ENCODE measurements at regions not wholly inside any gene's neighbourhood (a gene's known extent, or its start where the extent isn't known, plus 50 kb on each side); places are given as distances from the start of the nearest gene placed in this dataset.
A peak's percentile ranks its signal among the peaks of the same experiment; 100 is the strongest.
"Not testable (repeated sequence)": the region's sequence is repeated elsewhere in the genome, so short reads cannot be mapped to it uniquely, and the experiment has no call there.

DNA sequence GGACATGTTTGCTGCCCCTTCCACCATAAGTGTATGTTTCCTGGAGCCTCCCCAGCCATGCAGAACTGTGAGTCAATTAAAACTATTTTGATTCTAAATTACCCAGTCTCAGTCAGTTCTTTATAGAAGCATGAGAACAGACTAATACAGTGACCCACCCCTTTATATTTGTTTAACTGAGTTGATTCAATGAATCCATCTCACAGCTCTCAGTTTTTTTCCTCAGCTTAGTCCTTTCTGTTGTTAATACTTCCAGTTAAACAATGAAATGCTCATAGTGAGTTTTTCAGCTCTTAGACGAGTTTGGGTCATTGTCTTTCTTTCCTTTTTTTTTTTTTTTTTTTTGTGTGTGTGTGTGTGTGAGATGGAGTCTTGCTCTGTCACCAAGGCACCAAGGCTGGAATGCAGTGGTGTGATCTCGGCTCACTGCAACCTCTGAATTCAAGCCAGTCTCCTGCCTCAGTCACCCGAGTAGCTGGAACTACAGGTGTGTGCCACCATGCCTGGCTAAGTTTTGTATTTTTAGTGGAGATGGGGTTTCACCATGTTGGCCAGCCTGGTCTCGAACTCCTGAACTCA, 627.4 kb downstream of the SPATA31A7 start:
- not testable (repeated sequence) for H3K9me3 Mint-ChIP-seq; H3K36me3 Mint-ChIP-seq (ENCODE audit: low read depth); H3K27me3 Mint-ChIP-seq (ENCODE audit: low read depth); H3K4me3 Mint-ChIP-seq; H3K27ac Mint-ChIP-seq; H3K4me1 Mint-ChIP-seq (ENCODE audit: low read depth)

DNA sequence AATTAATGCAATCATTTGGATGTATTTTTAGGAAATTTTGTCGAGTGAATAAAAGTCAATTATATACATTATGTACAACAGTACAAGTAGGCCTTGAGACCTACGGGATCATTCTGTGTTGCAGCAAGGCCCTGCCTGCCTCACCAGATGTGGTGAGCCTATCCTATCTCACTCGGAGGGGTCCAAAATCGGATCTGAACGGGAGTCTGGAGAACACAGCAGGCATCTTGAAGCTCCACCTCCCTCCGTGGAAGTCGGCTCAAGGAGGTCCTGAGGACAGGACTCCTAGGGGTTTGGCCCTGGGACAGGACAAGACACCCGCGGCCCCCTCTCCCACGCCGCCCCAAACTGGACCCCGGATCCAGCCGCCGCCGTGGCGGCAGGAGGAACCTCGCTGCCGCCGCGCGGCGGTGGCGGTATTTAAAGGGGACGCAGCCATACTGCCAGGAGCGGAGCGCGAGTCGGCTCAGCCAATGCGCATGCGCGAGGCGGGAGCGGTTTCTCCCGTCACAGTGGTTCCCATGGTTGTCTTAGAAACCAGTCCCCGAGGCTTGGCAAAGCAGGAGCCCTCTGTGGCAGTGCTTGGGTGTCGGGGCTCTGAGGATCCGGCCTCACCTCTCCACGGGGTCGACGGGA, 663.9 kb downstream of the SPATA31A7 start:
- H3K4me3 Mint-ChIP-seq; H3K27ac Mint-ChIP-seq; H3K9me3 Mint-ChIP-seq; H3K36me3 Mint-ChIP-seq (ENCODE audit: low read depth); H3K4me1 Mint-ChIP-seq (ENCODE audit: low read depth); H3K27me3 Mint-ChIP-seq (ENCODE audit: low read depth): not testable (repeated sequence)

GRCh38 chr9:61854260-61854640, 664.4 kb downstream of the SPATA31A7 start:
- H3K4me3 Mint-ChIP-seq: peak overlapping the region; percentile 59
- H3K27ac Mint-ChIP-seq; H3K4me1 Mint-ChIP-seq (ENCODE audit: low read depth); H3K36me3 Mint-ChIP-seq (ENCODE audit: low read depth); H3K27me3 Mint-ChIP-seq (ENCODE audit: low read depth); H3K9me3 Mint-ChIP-seq: not testable (repeated sequence)

DNA sequence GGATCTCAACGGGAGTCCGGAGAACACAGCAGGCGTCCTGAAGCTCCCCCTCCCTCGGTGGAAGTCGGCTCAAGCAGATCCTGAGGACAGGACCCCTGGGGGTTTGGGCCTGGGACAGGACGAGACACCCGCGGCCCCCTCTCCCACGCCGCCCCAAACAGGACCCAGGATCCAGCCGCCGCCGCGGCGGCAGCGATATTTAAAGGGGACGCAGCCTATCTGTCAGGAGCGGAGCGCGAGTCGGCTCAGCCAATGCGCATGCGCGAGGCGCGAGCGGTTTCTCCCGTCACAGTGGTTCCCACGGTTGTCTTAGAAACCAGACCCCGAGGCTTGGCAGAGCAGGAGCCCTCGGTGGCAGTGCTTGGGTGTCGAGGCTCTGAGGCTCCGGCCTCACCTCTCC, 666.4 kb downstream of the SPATA31A7 start:
- not testable (repeated sequence) for H3K4me3 Mint-ChIP-seq; H3K27ac Mint-ChIP-seq; H3K4me1 Mint-ChIP-seq (ENCODE audit: low read depth); H3K9me3 Mint-ChIP-seq; H3K27me3 Mint-ChIP-seq (ENCODE audit: low read depth); H3K36me3 Mint-ChIP-seq (ENCODE audit: low read depth)

DNA sequence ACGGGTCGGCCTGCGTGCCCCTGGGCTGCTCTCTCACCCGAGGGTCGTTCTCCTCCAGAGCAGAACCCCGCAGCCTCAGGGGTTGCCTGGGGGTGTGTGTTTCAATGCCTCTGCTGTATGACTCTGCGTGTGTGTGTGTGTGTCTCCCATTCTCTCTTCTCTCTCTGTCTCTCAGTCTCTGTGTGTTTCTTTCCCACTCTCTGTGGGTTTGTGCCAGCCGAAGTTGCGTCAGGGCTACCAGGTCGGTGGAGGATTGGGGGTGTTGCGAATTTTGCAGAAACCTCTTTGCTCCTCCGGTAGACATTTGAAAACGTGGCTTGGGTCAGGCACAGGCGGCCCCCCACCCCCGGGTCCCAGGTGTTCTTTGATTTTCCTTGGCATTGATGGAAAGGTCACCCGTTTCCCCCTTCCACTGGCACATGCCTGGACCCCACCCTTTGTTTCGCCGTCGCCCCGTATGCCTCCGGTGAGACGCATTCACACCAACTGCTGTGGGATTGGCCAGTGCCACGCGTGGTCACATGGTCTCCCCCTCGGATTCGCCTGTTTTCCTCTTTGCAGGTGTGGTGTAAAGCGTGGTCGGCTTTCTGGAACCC, 667.1 kb downstream of the SPATA31A7 start:
- not testable (repeated sequence) for H3K4me3 Mint-ChIP-seq; H3K9me3 Mint-ChIP-seq; H3K27ac Mint-ChIP-seq; H3K36me3 Mint-ChIP-seq (ENCODE audit: low read depth); H3K4me1 Mint-ChIP-seq (ENCODE audit: low read depth); H3K27me3 Mint-ChIP-seq (ENCODE audit: low read depth)

- not testable (repeated sequence) for H3K9me3 Mint-ChIP-seq; H3K27ac Mint-ChIP-seq; H3K27me3 Mint-ChIP-seq (ENCODE audit: low read depth); H3K36me3 Mint-ChIP-seq (ENCODE audit: low read depth); H3K4me3 Mint-ChIP-seq; H3K4me1 Mint-ChIP-seq (ENCODE audit: low read depth)
Measured at GRCh38 chr9:61857709-61858351, 668.0 kb downstream of the SPATA31A7 start.

DNA sequence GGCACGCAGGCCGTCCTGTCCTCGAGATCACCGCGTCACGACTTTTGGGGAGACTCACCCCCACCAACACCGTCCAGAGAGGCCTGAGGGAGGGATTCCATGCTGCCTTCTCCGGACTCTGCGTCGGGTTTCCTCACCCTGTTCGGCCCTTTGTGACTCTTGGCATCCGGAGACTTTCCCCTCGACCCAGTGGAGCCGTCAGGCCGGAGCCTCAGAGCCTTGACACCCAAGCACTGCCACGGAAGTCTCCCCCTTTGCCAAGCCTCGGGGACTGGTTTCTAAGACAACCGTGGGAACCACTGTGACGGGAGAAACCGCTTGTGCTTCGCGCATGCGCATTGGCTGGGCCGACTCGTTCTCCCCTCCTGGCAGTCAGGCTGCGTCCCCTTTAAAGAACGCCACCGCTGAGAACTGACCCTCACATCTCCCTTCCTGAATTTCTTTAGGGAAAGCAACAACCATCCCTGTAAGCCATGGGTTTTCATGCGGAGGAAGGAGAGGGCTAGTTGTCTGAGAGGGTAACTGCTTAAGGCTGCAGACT, 672.7 kb downstream of the SPATA31A7 start:
- not testable (repeated sequence) for H3K27me3 Mint-ChIP-seq (ENCODE audit: low read depth); H3K4me1 Mint-ChIP-seq (ENCODE audit: low read depth); H3K4me3 Mint-ChIP-seq; H3K9me3 Mint-ChIP-seq; H3K27ac Mint-ChIP-seq; H3K36me3 Mint-ChIP-seq (ENCODE audit: low read depth)

- H3K9me3 Mint-ChIP-seq; H3K27ac Mint-ChIP-seq; H3K36me3 Mint-ChIP-seq (ENCODE audit: low read depth); H3K27me3 Mint-ChIP-seq (ENCODE audit: low read depth); H3K4me3 Mint-ChIP-seq; H3K4me1 Mint-ChIP-seq (ENCODE audit: low read depth): not testable (repeated sequence)
Measured at GRCh38 chr9:61864463-61864862, 674.6 kb downstream of the SPATA31A7 start.

DNA sequence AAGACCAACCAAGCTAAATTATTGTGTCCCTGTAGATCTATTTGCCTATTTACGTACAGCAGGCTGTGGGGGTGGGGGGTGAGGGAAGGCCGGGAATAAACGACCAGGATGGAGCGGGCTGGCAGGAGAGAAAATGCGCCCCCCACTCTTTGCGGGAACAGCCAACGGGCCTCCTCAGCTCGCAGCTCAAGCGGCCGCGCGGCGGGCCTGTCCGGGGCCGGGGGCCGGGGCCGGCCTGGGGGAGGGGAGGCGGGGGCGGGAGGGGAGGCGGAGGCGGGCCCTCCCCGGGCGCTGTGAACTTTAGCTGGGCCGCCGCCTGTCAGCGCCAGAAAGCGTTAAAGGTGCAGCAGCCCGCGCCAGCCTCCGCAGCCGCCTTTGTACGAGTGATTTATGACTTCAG, 679.1 kb downstream of the SPATA31A7 start:
- not testable (repeated sequence) for H3K9me3 Mint-ChIP-seq; H3K4me1 Mint-ChIP-seq (ENCODE audit: low read depth); H3K36me3 Mint-ChIP-seq (ENCODE audit: low read depth); H3K4me3 Mint-ChIP-seq; H3K27ac Mint-ChIP-seq; H3K27me3 Mint-ChIP-seq (ENCODE audit: low read depth)

- not testable (repeated sequence) for H3K4me1 Mint-ChIP-seq (ENCODE audit: low read depth); H3K27me3 Mint-ChIP-seq (ENCODE audit: low read depth); H3K9me3 Mint-ChIP-seq
Measured at GRCh38 chr9:61872329-61872728, 682.5 kb downstream of the SPATA31A7 start.

More at GRCh38 chr9:61872329-61872728, 682.5 kb downstream of the SPATA31A7 start:
- not testable (repeated sequence) for H3K4me3 Mint-ChIP-seq; H3K36me3 Mint-ChIP-seq (ENCODE audit: low read depth); H3K27ac Mint-ChIP-seq

Measured in T-helper 1 cell treated with Interleukin-12 subunit alpha and Interleukin-12 subunit beta and Interleukin-4 antibody, amounts not matched to agents 30 μg/mL and 1 μg/mL, for 36 hours (primary cell).